ENCODE measurements at regions not wholly inside any gene's neighbourhood (a gene's known extent, or its start where the extent isn't known, plus 50 kb on each side); places are given as distances from the start of the nearest gene placed in this dataset.

GRCh38 chr10:118950997-118951637 is 78.4 kb upstream of the NANOS1 start:
- Histone ChIP-seq H3K27me3 (ENCODE audit: control insufficient read depth, insufficient read depth, low read length) (no peaks in the 10 kb centered on the region), H3K36me3 (ENCODE audit: control insufficient read depth, insufficient read depth, low read length) (no peaks in the 10 kb centered on the region), H3K4me1 (ENCODE audit: control insufficient read depth, insufficient read depth, low read length) (no peaks in the 10 kb centered on the region), H3K27ac (ENCODE audit: low read depth, low read length) (no peak overlapping the region), H3K4me3 (ENCODE audit: low read length) (no peak overlapping the region), H3K9ac (ENCODE audit: low read length) (no peak overlapping the region)

GRCh38 chr10:118952493-118953295 is 76.8 kb upstream of the NANOS1 start:
- Histone ChIP-seq H3K4me1 (ENCODE audit: control insufficient read depth, insufficient read depth, low read length) (no peaks in the 10 kb centered on the region), H3K4me3 (ENCODE audit: low read length) (no peak overlapping the region), H3K9ac (ENCODE audit: low read length) (no peak overlapping the region), H3K27ac (ENCODE audit: low read depth, low read length) (no peak overlapping the region), H3K27me3 (ENCODE audit: control insufficient read depth, insufficient read depth, low read length) (no peaks in the 10 kb centered on the region), H3K36me3 (ENCODE audit: control insufficient read depth, insufficient read depth, low read length) (no peaks in the 10 kb centered on the region)

GRCh38 chr10:118953598-118954393 is 75.7 kb upstream of the NANOS1 start:
- no peak overlapping the region for H3K4me3 ChIP-seq (ENCODE audit: low read length)
- no peaks in the 10 kb centered on the region for H3K27me3 ChIP-seq (ENCODE audit: control insufficient read depth, insufficient read depth, low read length)
- no peaks in the 10 kb centered on the region for H3K36me3 ChIP-seq (ENCODE audit: control insufficient read depth, insufficient read depth, low read length)
- no peak overlapping the region for H3K27ac ChIP-seq (ENCODE audit: low read depth, low read length)
- H3K9ac ChIP-seq (ENCODE audit: low read length): no peak overlapping the region
- H3K4me1 ChIP-seq (ENCODE audit: control insufficient read depth, insufficient read depth, low read length): no peaks in the 10 kb centered on the region

- H3K9ac ChIP-seq (ENCODE audit: low read length): no peak overlapping the region
- no peaks in the 10 kb centered on the region for H3K36me3 ChIP-seq (ENCODE audit: control insufficient read depth, insufficient read depth, low read length)
- no peaks in the 10 kb centered on the region for H3K27me3 ChIP-seq (ENCODE audit: control insufficient read depth, insufficient read depth, low read length)
- no peak overlapping the region for H3K4me3 ChIP-seq (ENCODE audit: low read length)
- H3K4me1 ChIP-seq (ENCODE audit: control insufficient read depth, insufficient read depth, low read length): peaks cover 13% of the 10 kb centered on the region
- no peak overlapping the region for H3K27ac ChIP-seq (ENCODE audit: low read depth, low read length)
These were observed 74.0 kb upstream of the NANOS1 start for GRCh38 chr10:118955531-118955930.

GRCh38 chr10:118955951-118956801 is 73.3 kb upstream of the NANOS1 start:
- H3K9ac ChIP-seq (ENCODE audit: low read length): no peak overlapping the region

GRCh38 chr10:118956802-118957442 is 72.6 kb upstream of the NANOS1 start:
- Histone ChIP-seq H3K4me3 (ENCODE audit: low read length) (no peak overlapping the region), H3K36me3 (ENCODE audit: control insufficient read depth, insufficient read depth, low read length) (no peaks in the 10 kb centered on the region), H3K9ac (ENCODE audit: low read length) (no peak overlapping the region), H3K27ac (ENCODE audit: low read depth, low read length) (no peak overlapping the region), H3K4me1 (ENCODE audit: control insufficient read depth, insufficient read depth, low read length) (peaks cover 13% of the 10 kb centered on the region), H3K27me3 (ENCODE audit: control insufficient read depth, insufficient read depth, low read length) (no peaks in the 10 kb centered on the region)

More at GRCh38 chr10:118955951-118956801, 73.3 kb upstream of the NANOS1 start:
- no peaks in the 10 kb centered on the region for H3K27me3 ChIP-seq (ENCODE audit: control insufficient read depth, insufficient read depth, low read length)
- no peak overlapping the region for H3K4me3 ChIP-seq (ENCODE audit: low read length)
- no peaks in the 10 kb centered on the region for H3K36me3 ChIP-seq (ENCODE audit: control insufficient read depth, insufficient read depth, low read length)
- no peak overlapping the region for H3K27ac ChIP-seq (ENCODE audit: low read depth, low read length)
- H3K4me1 ChIP-seq (ENCODE audit: control insufficient read depth, insufficient read depth, low read length): peaks cover 13% of the 10 kb centered on the region

GRCh38 chr10:118957443-118957825 is 72.1 kb upstream of the NANOS1 start:
- Histone ChIP-seq H3K4me1 (ENCODE audit: control insufficient read depth, insufficient read depth, low read length) (peaks cover 13% of the 10 kb centered on the region), H3K4me3 (ENCODE audit: low read length) (no peak overlapping the region), H3K27ac (ENCODE audit: low read depth, low read length) (no peak overlapping the region), H3K27me3 (ENCODE audit: control insufficient read depth, insufficient read depth, low read length) (no peaks in the 10 kb centered on the region), H3K9ac (ENCODE audit: low read length) (no peak overlapping the region), H3K36me3 (ENCODE audit: control insufficient read depth, insufficient read depth, low read length) (no peaks in the 10 kb centered on the region)

- no peaks in the 10 kb centered on the region for H3K27me3 ChIP-seq (ENCODE audit: control insufficient read depth, insufficient read depth, low read length)
- H3K4me1 ChIP-seq (ENCODE audit: control insufficient read depth, insufficient read depth, low read length): peaks cover 13% of the 10 kb centered on the region
- no peak overlapping the region for H3K9ac ChIP-seq (ENCODE audit: low read length)
- no peak overlapping the region for H3K4me3 ChIP-seq (ENCODE audit: low read length)
- H3K36me3 ChIP-seq (ENCODE audit: control insufficient read depth, insufficient read depth, low read length): no peaks in the 10 kb centered on the region
- H3K27ac ChIP-seq (ENCODE audit: low read depth, low read length): no peak overlapping the region
These were observed 71.5 kb upstream of the NANOS1 start for GRCh38 chr10:118957966-118958365.

- H3K27ac ChIP-seq (ENCODE audit: low read depth, low read length): no peak overlapping the region
- H3K36me3 ChIP-seq (ENCODE audit: control insufficient read depth, insufficient read depth, low read length): no peaks in the 10 kb centered on the region
- no peaks in the 10 kb centered on the region for H3K27me3 ChIP-seq (ENCODE audit: control insufficient read depth, insufficient read depth, low read length)
- H3K4me3 ChIP-seq (ENCODE audit: low read length): no peak overlapping the region
- peaks cover 13% of the 10 kb centered on the region for H3K4me1 ChIP-seq (ENCODE audit: control insufficient read depth, insufficient read depth, low read length)
- H3K9ac ChIP-seq (ENCODE audit: low read length): no peak overlapping the region
These were observed 71.0 kb upstream of the NANOS1 start for GRCh38 chr10:118958559-118958958.

- H3K36me3 ChIP-seq (ENCODE audit: control insufficient read depth, insufficient read depth, low read length): no peaks in the 10 kb centered on the region
- no peak overlapping the region for H3K9ac ChIP-seq (ENCODE audit: low read length)
- no peaks in the 10 kb centered on the region for H3K27me3 ChIP-seq (ENCODE audit: control insufficient read depth, insufficient read depth, low read length)
- H3K4me3 ChIP-seq (ENCODE audit: low read length): peak overlapping the region; percentile 11
- no peak overlapping the region for H3K27ac ChIP-seq (ENCODE audit: low read depth, low read length)
- peaks cover 13% of the 10 kb centered on the region for H3K4me1 ChIP-seq (ENCODE audit: control insufficient read depth, insufficient read depth, low read length)
These were observed 70.3 kb upstream of the NANOS1 start for GRCh38 chr10:118958984-118959925.

All from rectal smooth muscle tissue (tissue), 1 donor.